ENCODE measurements at regions not wholly inside any gene's neighbourhood (a gene's known extent, or its start where the extent isn't known, plus 50 kb on each side); places are given as distances from the start of the nearest gene placed in this dataset.

DNA sequence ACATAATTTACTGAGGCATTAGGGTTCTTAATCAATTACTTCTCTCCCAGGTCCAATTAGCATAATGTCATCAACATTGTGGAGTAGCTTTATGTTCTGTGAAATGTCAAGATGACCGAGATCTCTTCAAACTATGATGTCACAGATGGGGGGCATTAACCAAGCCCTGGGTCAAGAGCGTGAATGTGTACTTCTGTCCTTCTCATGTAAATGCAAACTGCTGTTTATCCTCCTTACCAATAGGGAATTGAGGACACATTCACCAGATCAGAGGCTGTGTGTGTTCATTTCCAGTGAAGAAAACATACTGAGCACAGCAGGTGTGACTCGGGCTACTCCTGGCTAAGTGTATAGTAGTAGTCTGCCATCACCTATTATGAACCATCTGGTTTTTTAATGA, 177.9 kb downstream of the MINAR1 start:
- no peak overlapping the region for H3K23ac ChIP-seq (ENCODE audit: insufficient read length)
- no peak overlapping the region for H3K14ac ChIP-seq (ENCODE audit: insufficient read length)
- no peak overlapping the region for H3K4me3 ChIP-seq (ENCODE audit: extremely low read depth in 1 of 4, insufficient read depth in 2 of 4, low read depth in 3 of 4, low read length in 4 of 4)
- no peak overlapping the region for H2AFZ ChIP-seq (ENCODE audit: low read length)
- peaks cover 0 to 2% (median 0%) of the 10 kb centered on the region in 4 experiments; a peak in 1 of 7 replicates for H3K4me1 ChIP-seq (replicated peaks in 1 of 4; ENCODE audit: control insufficient read depth in 3 of 4, insufficient read depth in 4 of 4, low read length in 3 of 4)
- no peak overlapping the region for H4K8ac ChIP-seq (ENCODE audit: extremely low read depth, insufficient read depth, low read length)
- H3K36me3 ChIP-seq (ENCODE audit: control insufficient read depth in 2 of 4, insufficient read depth in 4 of 4, low read length in 3 of 4) = no peaks in the 10 kb centered on the region
- FAIRE-seq = no peak
- WGBS, 2 experiments (ENCODE audit: extremely low coverage in 1 of 2, insufficient coverage in 1 of 2, insufficient read length in 1 of 2, insufficient replicate concordance in 2 of 2, low coverage in 1 of 2, low lambda C conversion rate in 2 of 2, missing lambda C conversion rate in 1 of 2) = 85% methylated on average over 3 of the region's 3 CpGs; no CpG with 5 or more reads in 1 of the 2 experiments
- no peak overlapping the region for H2BK15ac ChIP-seq (ENCODE audit: low read length)
- no peaks in the 10 kb centered on the region for H4K20me1 ChIP-seq (replicated peaks in 1 of 2; ENCODE audit: control insufficient read depth in 1 of 2, insufficient read depth in 2 of 2, low read length in 2 of 2)
- no peak overlapping the region for H4K5ac ChIP-seq (ENCODE audit: insufficient read length, low read depth, low read length)
- H3K27me3 ChIP-seq (replicated peaks in 1 of 4; ENCODE audit: control insufficient read depth in 3 of 4, extremely low read depth in 1 of 4, insufficient read depth in 3 of 4, low read length in 3 of 4) = no peaks in the 10 kb centered on the region
- 0 out of 4 replicates have a peak, but pooled peaks cover 0 to 2% of the 10 kb centered on the region in 2 experiments for H3K9me3 ChIP-seq (ENCODE audit: insufficient read depth in 2 of 2, low read depth in 1 of 2, low read length in 1 of 2)
- no peak overlapping the region for H2AK5ac ChIP-seq (ENCODE audit: low read depth, low read length)
- H3K79me1 ChIP-seq (ENCODE audit: low read depth, low read length) = no peaks in the 10 kb centered on the region
- ChIA-PET CTCF (ENCODE audit: partially characterized antibody) (interaction anchor here (1.0 to 2.1 kb wide), 6 partner anchors 13 to 405 kb away, joined by 3 to 11 read pairs (median 3); no protein-coding TSS in a partner anchor), POLR2A (ENCODE audit: partially characterized antibody) (no interaction called here)
- no peak overlapping the region for H4K91ac ChIP-seq (replicated peaks; ENCODE audit: insufficient read length, low read length)
- H3K4ac ChIP-seq (replicated peaks; ENCODE audit: insufficient read length, low read depth, low read length) = no peak overlapping the region
- H2BK12ac ChIP-seq (ENCODE audit: low read depth, low read length) = no peak overlapping the region
- no peak overlapping the region for H2BK20ac ChIP-seq (ENCODE audit: low read length)
- no peak overlapping the region for H3K56ac ChIP-seq (replicated peaks; ENCODE audit: insufficient read length, low read depth, low read length)
- no peak overlapping the region for H2BK120ac ChIP-seq (replicated peaks; ENCODE audit: low read depth, low read length)
- H3K4me2 ChIP-seq (ENCODE audit: insufficient read depth in 1 of 2, low read depth in 2 of 2, low read length in 2 of 2) = no peak overlapping the region
- H3K27ac ChIP-seq (ENCODE audit: low read depth, low read length) = no peak overlapping the region
- H2BK5ac ChIP-seq (ENCODE audit: low read depth, low read length) = no peak overlapping the region
- no peaks in the 10 kb centered on the region for H3K79me2 ChIP-seq (ENCODE audit: control insufficient read depth in 1 of 2, insufficient read depth in 2 of 2, low read length in 2 of 2)
- H3K23me2 ChIP-seq (ENCODE audit: low read depth, low read length) = no peaks in the 10 kb centered on the region; the same call in 1 of the 2 replicates
- no peak for DNase-seq (ENCODE audit: low read depth in 1 of 2, low spot score in 2 of 2)
- H3K9ac ChIP-seq (replicated peaks in 1 of 4; ENCODE audit: extremely low read depth in 1 of 4, low read depth in 3 of 4, low read length in 3 of 4) = no peak overlapping the region
- H3K18ac ChIP-seq (ENCODE audit: extremely low read depth, low read length) = no peak overlapping the region
- no peak for TF ChIP-seq CREB1 (IDR thresholded peaks at IDR 0.05)
- TF ChIP-seq FOSL1 (IDR thresholded peaks at IDR 0.05; ENCODE audit: insufficient read depth, low read depth, low read length) = no peak
- TF ChIP-seq TCF12 (IDR thresholded peaks at IDR 0.05; ENCODE audit: low read depth, low read length) = no peak
- TF ChIP-seq ZNF274 (IDR thresholded peaks at IDR 0.05; ENCODE audit: borderline replicate concordance, extremely low read depth, low read length) = no peak
- TF ChIP-seq SP4 (IDR thresholded peaks at IDR 0.05; ENCODE audit: low read length) = no peak
- TF ChIP-seq ATF2 (IDR thresholded peaks at IDR 0.05; ENCODE audit: low read length) = no peak
- no peak for TF ChIP-seq SP1 (IDR thresholded peaks at IDR 0.05; ENCODE audit: low read depth, low read length)
- TF ChIP-seq CBX5 (IDR thresholded peaks at IDR 0.05; ENCODE audit: low read depth, low read length) = no peak
- TF ChIP-seq EZH2 (IDR thresholded peaks at IDR 0.05; ENCODE audit: low read depth, low read length, severe bottlenecking) = no peak
- TF ChIP-seq, protein P1, sequence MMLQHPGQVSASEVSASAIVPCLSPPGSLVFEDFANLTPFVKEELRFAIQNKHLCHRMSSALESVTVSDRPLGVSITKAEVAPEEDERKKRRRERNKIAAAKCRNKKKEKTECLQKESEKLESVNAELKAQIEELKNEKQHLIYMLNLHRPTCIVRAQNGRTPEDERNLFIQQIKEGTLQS (IDR thresholded peaks at IDR 0.05; ENCODE audit: insufficient read depth, low read depth, low read length) = no peak
- TF ChIP-seq TAF1 (IDR thresholded peaks at IDR 0.05; ENCODE audit: low read depth, low read length) = no peak
- no peak for TF ChIP-seq RFX5 (IDR thresholded peaks at IDR 0.05; ENCODE audit: borderline replicate concordance, low read depth, low read length)
- TF ChIP-seq SP2 (IDR thresholded peaks at IDR 0.05; ENCODE audit: low read length) = no peak
- no peak for TF ChIP-seq JUND (IDR thresholded peaks at IDR 0.05; ENCODE audit: low read length)

All from H1 (cell line).